ENCODE measurements at regions not wholly inside any gene's neighbourhood (a gene's known extent, or its start where the extent isn't known, plus 50 kb on each side); places are given as distances from the start of the nearest gene placed in this dataset.

DNA sequence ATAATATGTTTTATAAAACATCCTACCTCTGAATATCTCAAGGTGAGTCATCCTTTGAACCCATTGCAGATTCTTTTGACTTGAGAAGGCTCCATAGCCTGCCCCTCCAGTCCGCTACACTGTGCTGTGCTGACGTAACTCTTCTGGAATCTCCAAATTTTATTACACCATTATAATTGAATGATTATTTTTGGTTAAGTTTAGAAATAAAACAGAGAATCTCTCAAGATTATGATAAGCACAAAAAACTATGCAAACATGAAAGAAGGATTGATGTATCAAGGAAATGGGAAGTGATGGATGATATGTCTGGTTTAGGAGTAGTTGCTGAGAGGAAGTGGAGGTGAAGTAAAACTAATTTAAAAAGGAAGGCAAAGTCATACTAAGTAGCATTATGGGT lies 1021.3 kb downstream of the HACE1 start:
- intact Hi-C loops (cut with micrococcal nuclease; ENCODE audit: unreplicated experiment) = no loop called here
- Histone ChIP-seq H3K4me3 (replicated peaks in 1 of 3; ENCODE audit: insufficient read depth in 1 of 3, low read depth in 2 of 3, low read length in 3 of 3) (no peak overlapping the region), H3K36me3 (replicated peaks in 1 of 2; ENCODE audit: control insufficient read depth in 1 of 2, insufficient read depth in 2 of 2, low read length in 2 of 2) (no peaks in the 10 kb centered on the region), H3K9me3 (ENCODE audit: low read length) (no peaks in the 10 kb centered on the region), H3K9ac (ENCODE audit: insufficient read depth, low read depth, low read length) (no peak overlapping the region), H3K4me1 (ENCODE audit: insufficient read depth, low read length) (no peaks in the 10 kb centered on the region), H3K27ac (ENCODE audit: extremely low read length, insufficient read depth, low read length) (no peak overlapping the region), H2AFZ (ENCODE audit: low read length) (no peak overlapping the region), H3K79me2 (ENCODE audit: insufficient read depth, low read length) (no peaks in the 10 kb centered on the region), H3K4me2 (ENCODE audit: low read depth, low read length) (no peak overlapping the region), H3K27me3 (ENCODE audit: control insufficient read depth in 1 of 2, insufficient read depth in 2 of 2, low read length in 2 of 2) (no peaks in the 10 kb centered on the region), H4K20me1 (ENCODE audit: insufficient read depth, low read length) (no peaks in the 10 kb centered on the region)
- no peak for DNase-seq (ENCODE audit: low spot score)
- ChIA-PET CTCF (ENCODE audit: low intra/inter-chr PET ratio, low total read pairs) (no interaction called here), POLR2A (no interaction called here)
- no peak for ATAC-seq
- in situ Hi-C loops (cut with HindIII; ENCODE audit: extremely low pct_ligation_motif_present, low pct_unique_long_range_greater_than_20kb) = no loop called here
- FAIRE-seq = no peak
- WGBS (ENCODE audit: low lambda C conversion rate) = 15% methylated on average over 2 of the region's 2 CpGs
- no TSS peak for BruUV-seq (replicated peaks)
- TF ChIP-seq STAT5B (CRISPR knock-in tag; IDR thresholded peaks at IDR 0.05) (no peak), SOX6 (IDR thresholded peaks at IDR 0.05) (no peak), SOX6 (CRISPR knock-in tag; IDR thresholded peaks at IDR 0.05) (no peak), ZNF569 (CRISPR knock-in tag; IDR thresholded peaks at IDR 0.05; ENCODE audit: borderline replicate concordance) (no peak), NFIB (CRISPR knock-in tag; IDR thresholded peaks at IDR 0.05; ENCODE audit: borderline replicate concordance) (no peak), ZNF543 (CRISPR knock-in tag; IDR thresholded peaks at IDR 0.05) (no peak), TMF1 (CRISPR knock-in tag; IDR thresholded peaks at IDR 0.05; ENCODE audit: low read depth) (no peak), REPIN1 (CRISPR knock-in tag; IDR thresholded peaks at IDR 0.05; ENCODE audit: borderline replicate concordance, low read depth) (no peak), FOXK2 (IDR thresholded peaks at IDR 0.05) (no peak), ZBTB1 (CRISPR knock-in tag; IDR thresholded peaks at IDR 0.05; ENCODE audit: borderline replicate concordance) (no peak), SNAPC2 (CRISPR knock-in tag; IDR thresholded peaks at IDR 0.05) (no peak)

DNA sequence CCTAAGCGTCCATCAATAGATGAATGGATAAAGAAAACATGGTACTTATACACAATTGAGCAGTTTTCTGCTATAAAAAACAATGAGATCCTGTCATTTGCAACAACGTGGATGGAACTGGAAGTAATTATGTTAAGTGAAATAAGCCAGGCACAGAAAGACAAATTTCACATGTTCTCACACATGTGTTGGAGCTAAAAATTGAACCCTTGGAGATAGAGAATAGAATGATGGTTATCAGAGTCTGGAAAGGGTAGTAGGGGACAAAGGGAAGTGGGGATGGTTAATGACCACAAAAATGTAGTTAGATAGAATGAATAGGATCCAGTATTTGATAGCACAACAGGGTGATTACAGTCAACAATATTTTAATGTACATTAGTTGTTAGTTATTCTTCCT lies 1033.5 kb downstream of the HACE1 start:
- no peak for ATAC-seq
- no TSS peak for BruUV-seq (replicated peaks)
- Histone ChIP-seq H3K27ac (ENCODE audit: extremely low read length, insufficient read depth, low read length) (no peak overlapping the region), H4K20me1 (ENCODE audit: insufficient read depth, low read length) (no peaks in the 10 kb centered on the region), H3K27me3 (ENCODE audit: control insufficient read depth in 1 of 2, insufficient read depth in 2 of 2, low read length in 2 of 2) (no peaks in the 10 kb centered on the region), H3K4me2 (ENCODE audit: low read depth, low read length) (no peak overlapping the region), H2AFZ (ENCODE audit: low read length) (no peak overlapping the region), H3K36me3 (replicated peaks in 1 of 2; ENCODE audit: control insufficient read depth in 1 of 2, insufficient read depth in 2 of 2, low read length in 2 of 2) (no peaks in the 10 kb centered on the region), H3K4me1 (ENCODE audit: insufficient read depth, low read length) (no peaks in the 10 kb centered on the region), H3K9me3 (ENCODE audit: low read length) (no peaks in the 10 kb centered on the region), H3K9ac (ENCODE audit: insufficient read depth, low read depth, low read length) (no peak overlapping the region), H3K4me3 (replicated peaks in 1 of 3; ENCODE audit: insufficient read depth in 1 of 3, low read depth in 2 of 3, low read length in 3 of 3) (no peak overlapping the region), H3K79me2 (ENCODE audit: insufficient read depth, low read length) (no peaks in the 10 kb centered on the region)
- DNase-seq (ENCODE audit: low spot score) = no peak
- intact Hi-C loops (cut with micrococcal nuclease; ENCODE audit: unreplicated experiment) (no loop called here), in situ Hi-C loops (cut with HindIII; ENCODE audit: extremely low pct_ligation_motif_present, low pct_unique_long_range_greater_than_20kb) (no loop called here)
- whole genome bisulfite sequencing (ENCODE audit: low lambda C conversion rate) = 0% methylated on average over 2 of the region's 2 CpGs
- ChIA-PET POLR2A (no interaction called here), CTCF (ENCODE audit: low intra/inter-chr PET ratio, low total read pairs) (no interaction called here)
- TF ChIP-seq MAX (IDR thresholded peaks at IDR 0.05) (no peak), CAMTA2 (CRISPR knock-in tag; IDR thresholded peaks at IDR 0.05; ENCODE audit: borderline replicate concordance) (no peak), TOE1 (CRISPR knock-in tag; IDR thresholded peaks at IDR 0.05) (no peak), ZNF781 (CRISPR knock-in tag; IDR thresholded peaks at IDR 0.05; ENCODE audit: borderline replicate concordance, not compliant biosample characterization) (no peak), ZNF773 (CRISPR knock-in tag; IDR thresholded peaks at IDR 0.05; ENCODE audit: borderline replicate concordance) (no peak), ZNF124 (CRISPR knock-in tag; IDR thresholded peaks at IDR 0.05) (no peak), ZNF709 (CRISPR knock-in tag; IDR thresholded peaks at IDR 0.05) (no peak)
- FAIRE-seq = no peak

Measured in HepG2 (cell line).